ENCODE measurements at regions not wholly inside any gene's neighbourhood (a gene's known extent, or its start where the extent isn't known, plus 50 kb on each side); places are given as distances from the start of the nearest gene placed in this dataset.

DNA sequence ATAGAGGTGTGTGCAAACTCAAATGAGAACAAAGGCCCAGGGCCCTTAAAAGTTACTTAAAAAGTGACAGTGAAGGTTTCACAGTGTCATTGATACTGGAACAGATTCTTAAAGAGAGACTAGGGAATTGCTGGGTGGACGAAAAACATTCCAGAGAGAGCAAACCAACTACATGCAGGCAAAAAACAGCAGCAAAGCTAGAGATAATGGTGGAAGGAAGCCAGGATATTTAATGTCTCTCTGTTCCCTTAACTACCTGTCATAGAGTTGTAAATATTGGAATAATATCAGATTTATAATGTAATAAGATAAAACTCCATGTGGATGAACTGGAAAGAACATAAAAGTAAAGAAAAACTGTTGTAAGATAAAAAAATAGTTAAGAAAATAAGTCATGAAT lies 508.6 kb downstream of the TAF11L14 start:
- no CpG with 5 or more reads among the region's 1 CpG for WGBS (ENCODE audit: extremely low coverage, insufficient read length, low lambda C conversion rate)
- Histone ChIP-seq H4K91ac (ENCODE audit: insufficient read length, low read depth, low read length) (no peak overlapping the region), H3T11ph (ENCODE audit: low read length) (no peak overlapping the region), H3K4me2 (ENCODE audit: insufficient read depth, insufficient read length, low read length) (no peak overlapping the region), H3K18ac (ENCODE audit: insufficient read length, low read depth, low read length) (no peak overlapping the region), H3K27me3 (ENCODE audit: insufficient read depth, low read length) (no peaks in the 10 kb centered on the region), H2BK12ac (ENCODE audit: insufficient read length, low read depth, low read length) (no peak overlapping the region), H3K56ac (ENCODE audit: insufficient read length, low read depth, low read length) (no peak overlapping the region), H2BK5ac (ENCODE audit: insufficient read length, low read length) (no peak overlapping the region), H3K23ac (ENCODE audit: insufficient read length, low read depth, low read length) (no peak overlapping the region), H3K4ac (ENCODE audit: low read depth, low read length) (no peak overlapping the region), H2BK120ac (ENCODE audit: low read depth, low read length, poor library complexity, severe bottlenecking) (no peak overlapping the region), H3K79me2 (ENCODE audit: insufficient read depth, low read length) (no peaks in the 10 kb centered on the region), H3K27ac (ENCODE audit: insufficient read length, low read depth, low read length) (no peak overlapping the region), H4K20me1 (ENCODE audit: control insufficient read depth, insufficient read depth, insufficient read length) (no peaks in the 10 kb centered on the region), H2BK15ac (ENCODE audit: low read depth, low read length) (no peak overlapping the region), H3K9ac (ENCODE audit: extremely low read depth, insufficient read length, low read length) (no peak overlapping the region), H2AFZ (ENCODE audit: low read length) (no peak overlapping the region), H3K4me1 (ENCODE audit: insufficient read depth, low read length) (no peaks in the 10 kb centered on the region), H4K5ac (ENCODE audit: insufficient read length, low read depth, low read length) (no peak overlapping the region), H3K9me3 (ENCODE audit: control insufficient read depth, low read depth, low read length) (no peaks in the 10 kb centered on the region), H4K8ac (replicated peaks; ENCODE audit: insufficient read length, low read depth, low read length) (no peak overlapping the region), H2BK20ac (ENCODE audit: low read depth, low read length, poor library complexity, severe bottlenecking) (no peak overlapping the region), H2AK5ac (ENCODE audit: insufficient read length, low read length) (no peak overlapping the region), H3K23me2 (ENCODE audit: insufficient read length, low read depth, low read length, poor library complexity, severe bottlenecking) (no peaks in the 10 kb centered on the region), H3K79me1 (ENCODE audit: insufficient read depth, low read depth, low read length, poor library complexity, severe bottlenecking) (no peaks in the 10 kb centered on the region), H3K14ac (ENCODE audit: insufficient read depth, low read length) (no peak overlapping the region)
- Mint-ChIP-seq H3K36me3 (ENCODE audit: insufficient read depth in 1 of 3, low read depth in 3 of 3) (peaks cover 7 to 22% (median 8%) of the 10 kb centered on the region in 3 experiments; a peak in 5 of 7 replicates), H3K27me3 (ENCODE audit: low read depth) (no peaks in the 10 kb centered on the region), H3K27ac (no peak overlapping the region), H3K4me1 (no peaks in the 10 kb centered on the region), H3K9me3 (peaks cover 15 to 23% of the 10 kb centered on the region in 2 experiments), H3K4me3 (no peak overlapping the region)
- TF ChIP-seq, protein P1, sequence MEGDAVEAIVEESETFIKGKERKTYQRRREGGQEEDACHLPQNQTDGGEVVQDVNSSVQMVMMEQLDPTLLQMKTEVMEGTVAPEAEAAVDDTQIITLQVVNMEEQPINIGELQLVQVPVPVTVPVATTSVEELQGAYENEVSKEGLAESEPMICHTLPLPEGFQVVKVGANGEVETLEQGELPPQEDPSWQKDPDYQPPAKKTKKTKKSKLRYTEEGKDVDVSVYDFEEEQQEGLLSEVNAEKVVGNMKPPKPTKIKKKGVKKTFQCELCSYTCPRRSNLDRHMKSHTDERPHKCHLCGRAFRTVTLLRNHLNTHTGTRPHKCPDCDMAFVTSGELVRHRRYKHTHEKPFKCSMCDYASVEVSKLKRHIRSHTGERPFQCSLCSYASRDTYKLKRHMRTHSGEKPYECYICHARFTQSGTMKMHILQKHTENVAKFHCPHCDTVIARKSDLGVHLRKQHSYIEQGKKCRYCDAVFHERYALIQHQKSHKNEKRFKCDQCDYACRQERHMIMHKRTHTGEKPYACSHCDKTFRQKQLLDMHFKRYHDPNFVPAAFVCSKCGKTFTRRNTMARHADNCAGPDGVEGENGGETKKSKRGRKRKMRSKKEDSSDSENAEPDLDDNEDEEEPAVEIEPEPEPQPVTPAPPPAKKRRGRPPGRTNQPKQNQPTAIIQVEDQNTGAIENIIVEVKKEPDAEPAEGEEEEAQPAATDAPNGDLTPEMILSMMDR (conservative IDR thresholded peaks at IDR 0.05) = no peak
- DNase-seq = no peak

Measured in H9 (cell line).